ENCODE measurements at regions not wholly inside any gene's neighbourhood (a gene's known extent, or its start where the extent isn't known, plus 50 kb on each side); places are given as distances from the start of the nearest gene placed in this dataset.

DNA sequence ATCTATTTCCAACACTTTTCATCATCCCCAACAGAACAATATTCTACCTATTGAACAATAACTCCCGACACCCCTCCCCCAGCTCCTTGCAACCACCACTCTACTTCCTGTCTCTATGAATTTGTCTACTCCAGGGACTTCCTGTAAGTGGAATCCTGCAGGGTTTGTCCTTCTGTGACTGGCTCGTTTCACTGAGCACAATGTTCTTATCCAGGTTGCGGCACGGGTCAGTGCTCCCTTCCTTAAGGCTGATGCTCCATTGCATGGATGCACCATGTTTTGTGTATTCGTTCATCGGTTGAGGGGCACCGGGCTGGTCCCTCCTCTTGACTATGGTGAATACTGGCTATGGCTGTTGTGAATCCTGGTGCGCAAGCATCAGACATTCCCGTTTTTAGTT lies 163.2 kb downstream of the TBXT start:
- no peaks in the 10 kb centered on the region for H3K36me3 ChIP-seq (ENCODE audit: control insufficient read depth, insufficient read depth, low read length)
- no peak overlapping the region for H3K4me3 ChIP-seq (ENCODE audit: insufficient read depth, low read depth, low read length)
- TF ChIP-seq MAZ (IDR thresholded peaks at IDR 0.05; ENCODE audit: borderline replicate concordance, low read depth, low read length) = no peak
- no peak for TF ChIP-seq RAD21 (IDR thresholded peaks at IDR 0.05; ENCODE audit: low read length)
- TF ChIP-seq MAFK (IDR thresholded peaks at IDR 0.05; ENCODE audit: low read depth, low read length) = no peak
- TF ChIP-seq, protein P1, sequence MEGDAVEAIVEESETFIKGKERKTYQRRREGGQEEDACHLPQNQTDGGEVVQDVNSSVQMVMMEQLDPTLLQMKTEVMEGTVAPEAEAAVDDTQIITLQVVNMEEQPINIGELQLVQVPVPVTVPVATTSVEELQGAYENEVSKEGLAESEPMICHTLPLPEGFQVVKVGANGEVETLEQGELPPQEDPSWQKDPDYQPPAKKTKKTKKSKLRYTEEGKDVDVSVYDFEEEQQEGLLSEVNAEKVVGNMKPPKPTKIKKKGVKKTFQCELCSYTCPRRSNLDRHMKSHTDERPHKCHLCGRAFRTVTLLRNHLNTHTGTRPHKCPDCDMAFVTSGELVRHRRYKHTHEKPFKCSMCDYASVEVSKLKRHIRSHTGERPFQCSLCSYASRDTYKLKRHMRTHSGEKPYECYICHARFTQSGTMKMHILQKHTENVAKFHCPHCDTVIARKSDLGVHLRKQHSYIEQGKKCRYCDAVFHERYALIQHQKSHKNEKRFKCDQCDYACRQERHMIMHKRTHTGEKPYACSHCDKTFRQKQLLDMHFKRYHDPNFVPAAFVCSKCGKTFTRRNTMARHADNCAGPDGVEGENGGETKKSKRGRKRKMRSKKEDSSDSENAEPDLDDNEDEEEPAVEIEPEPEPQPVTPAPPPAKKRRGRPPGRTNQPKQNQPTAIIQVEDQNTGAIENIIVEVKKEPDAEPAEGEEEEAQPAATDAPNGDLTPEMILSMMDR (conservative IDR thresholded peaks at IDR 0.05; ENCODE audit: low read depth, low read length) = no peak
- no peak for TF ChIP-seq RFX5 (IDR thresholded peaks at IDR 0.05; ENCODE audit: low read depth, low read length)
- no peak for TF ChIP-seq CEBPB (IDR thresholded peaks at IDR 0.05; ENCODE audit: low read depth, low read length)
- no peak for TF ChIP-seq NFE2L2 (IDR thresholded peaks at IDR 0.05; ENCODE audit: low read depth, low read length)
- no peak for TF ChIP-seq FOS (IDR thresholded peaks at IDR 0.05; ENCODE audit: low read depth, low read length)
- TF ChIP-seq, protein P2, sequence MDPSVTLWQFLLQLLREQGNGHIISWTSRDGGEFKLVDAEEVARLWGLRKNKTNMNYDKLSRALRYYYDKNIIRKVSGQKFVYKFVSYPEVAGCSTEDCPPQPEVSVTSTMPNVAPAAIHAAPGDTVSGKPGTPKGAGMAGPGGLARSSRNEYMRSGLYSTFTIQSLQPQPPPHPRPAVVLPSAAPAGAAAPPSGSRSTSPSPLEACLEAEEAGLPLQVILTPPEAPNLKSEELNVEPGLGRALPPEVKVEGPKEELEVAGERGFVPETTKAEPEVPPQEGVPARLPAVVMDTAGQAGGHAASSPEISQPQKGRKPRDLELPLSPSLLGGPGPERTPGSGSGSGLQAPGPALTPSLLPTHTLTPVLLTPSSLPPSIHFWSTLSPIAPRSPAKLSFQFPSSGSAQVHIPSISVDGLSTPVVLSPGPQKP (IDR thresholded peaks at IDR 0.05; ENCODE audit: borderline replicate concordance, low read depth, low read length) = no peak
- no peak for TF ChIP-seq BHLHE40 (IDR thresholded peaks at IDR 0.05; ENCODE audit: low read depth, low read length)
- TF ChIP-seq, protein P3, sequence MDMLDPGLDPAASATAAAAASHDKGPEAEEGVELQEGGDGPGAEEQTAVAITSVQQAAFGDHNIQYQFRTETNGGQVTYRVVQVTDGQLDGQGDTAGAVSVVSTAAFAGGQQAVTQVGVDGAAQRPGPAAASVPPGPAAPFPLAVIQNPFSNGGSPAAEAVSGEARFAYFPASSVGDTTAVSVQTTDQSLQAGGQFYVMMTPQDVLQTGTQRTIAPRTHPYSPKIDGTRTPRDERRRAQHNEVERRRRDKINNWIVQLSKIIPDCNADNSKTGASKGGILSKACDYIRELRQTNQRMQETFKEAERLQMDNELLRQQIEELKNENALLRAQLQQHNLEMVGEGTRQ (IDR thresholded peaks at IDR 0.05; ENCODE audit: low read depth, low read length) = no peak
- TF ChIP-seq RCOR1 (IDR thresholded peaks at IDR 0.05; ENCODE audit: insufficient replicate concordance, low read length) = no peak
- no peak for TF ChIP-seq MXI1 (IDR thresholded peaks at IDR 0.05; ENCODE audit: borderline replicate concordance, low read depth, low read length)
- TF ChIP-seq SMC3 (IDR thresholded peaks at IDR 0.05; ENCODE audit: low read depth, low read length) = no peak
- TF ChIP-seq POLR2A (IDR thresholded peaks at IDR 0.05; ENCODE audit: low read depth, low read length) = no peak
- no peak for TF ChIP-seq CHD1 (IDR thresholded peaks at IDR 0.05; ENCODE audit: low read depth, low read length)
- no peak overlapping the region for H2AK9ac ChIP-seq (replicated peaks; ENCODE audit: low read depth, low read length, poor library complexity)
- H3K9ac ChIP-seq (ENCODE audit: low read depth, low read length) = no peak overlapping the region
- intact Hi-C loops (cut with micrococcal nuclease) = no loop called here
- peaks cover 5% of the 10 kb centered on the region; the same call in 1 of the 2 replicates for H3K9me1 ChIP-seq (ENCODE audit: insufficient read depth, low read length)
- H3K4me2 ChIP-seq (ENCODE audit: low read depth, low read length) = no peak overlapping the region
- BruUV-seq (replicated peaks) = no TSS peak
- peak overlapping the region; percentile 82; the same call in 1 of the 2 replicates for H4K91ac ChIP-seq (ENCODE audit: insufficient read depth, low read depth, low read length)
- peak overlapping the region; percentile 56; the same call in 2 of the 3 replicates for H2BK15ac ChIP-seq (ENCODE audit: low read depth, low read length)
- peaks cover 21% of the 10 kb centered on the region for H3K4me1 ChIP-seq (ENCODE audit: control insufficient read depth, insufficient read depth, low read length)
- ChIA-PET CTCF (no interaction called here), POLR2A (ENCODE audit: unreplicated experiment) (no interaction called here)
- H2BK5ac ChIP-seq (ENCODE audit: low read depth, low read length, poor library complexity, severe bottlenecking) = peak overlapping the region; percentile 98
- H2BK20ac ChIP-seq (ENCODE audit: low read depth, low read length) = peak overlapping the region; percentile 66; the same call in 1 of the 2 replicates
- ATAC-seq (ENCODE audit: low read depth) = no peak
- peak overlapping the region; percentile 54; the same call in 1 of the 2 replicates for H2AK5ac ChIP-seq (ENCODE audit: low read depth, low read length)
- no peak for DNase-seq
- H3K9me3 ChIP-seq (ENCODE audit: control insufficient read depth, insufficient read depth, low read length) = no peaks in the 10 kb centered on the region
- no peak overlapping the region for H3K56ac ChIP-seq (ENCODE audit: extremely low read depth, insufficient read depth, low read length)
- no peak overlapping the region for H3K14ac ChIP-seq (replicated peaks; ENCODE audit: low read depth, low read length)
- H3K23ac ChIP-seq (ENCODE audit: low read depth, low read length) = no peak overlapping the region
- H2AFZ ChIP-seq (replicated peaks; ENCODE audit: low read length, poor library complexity) = no peak overlapping the region
- in situ Hi-C loops (cut with MboI; ENCODE audit: low sequenced_read_pairs) = no loop called here
- H3K18ac ChIP-seq (ENCODE audit: low read depth, low read length) = peak overlapping the region; percentile 18; the same call in 1 of the 2 replicates
- peak overlapping the region; percentile 56 to 72; a peak in 2 of 4 replicates for H4K8ac ChIP-seq (ENCODE audit: low read depth in 2 of 2, low read length in 2 of 2)
- H3K4ac ChIP-seq (ENCODE audit: low read depth, low read length) = peak overlapping the region; percentile 34; the same call in 1 of the 2 replicates
- peak overlapping the region; percentile 82; the same call in 1 of the 2 replicates for H4K5ac ChIP-seq (ENCODE audit: low read depth, low read length)
- peak overlapping the region; percentile 94; the same call in 1 of the 2 replicates for H2BK120ac ChIP-seq (ENCODE audit: low read depth, low read length)
- no peaks in the 10 kb centered on the region for H3K27me3 ChIP-seq (ENCODE audit: control insufficient read depth, insufficient read depth, low read length)
- H4K20me1 ChIP-seq (ENCODE audit: insufficient read depth, low read length) = no peaks in the 10 kb centered on the region
- H3K27ac ChIP-seq (ENCODE audit: insufficient read depth, low read length) = no peak overlapping the region
- WGBS, 2 experiments (ENCODE audit: extremely low coverage in 2 of 2, insufficient read length in 1 of 2) = 100% methylated on average over 1 of the region's 9 CpGs; no CpG with 5 or more reads in 1 of the 2 experiments
- dilution Hi-C loops (cut with HindIII; ENCODE audit: low sequenced_read_pairs, unreplicated experiment) = no loop called here
- no peaks in the 10 kb centered on the region for H3K79me1 ChIP-seq (ENCODE audit: low read depth in 1 of 2, low read length in 2 of 2)
